ENCODE measurements at regions not wholly inside any gene's neighbourhood (a gene's known extent, or its start where the extent isn't known, plus 50 kb on each side); places are given as distances from the start of the nearest gene placed in this dataset.

- H3K9me3 ChIP-seq (ENCODE audit: insufficient read depth, low read length) = no peaks in the 10 kb centered on the region
- H3K9ac ChIP-seq (ENCODE audit: low read length) = no peak overlapping the region
- no peak overlapping the region for H3K4me3 ChIP-seq (ENCODE audit: insufficient read depth, low read length, poor library complexity, severe bottlenecking)
- no peaks in the 10 kb centered on the region for H3K36me3 ChIP-seq (ENCODE audit: low read length)
- H4K20me1 ChIP-seq (ENCODE audit: low read depth, low read length) = no peaks in the 10 kb centered on the region
- TF ChIP-seq CTCF (IDR thresholded peaks at IDR 0.05; ENCODE audit: insufficient read depth, low read length, poor library complexity, severe bottlenecking) = no peak
- no peak for TF ChIP-seq EZH2phosphoT487 (conservative IDR thresholded peaks at IDR 0.05; ENCODE audit: low read length)
- no peaks in the 10 kb centered on the region for H3K27me3 ChIP-seq (ENCODE audit: low read length)
- H3K4me2 ChIP-seq (ENCODE audit: low read depth, low read length, poor library complexity, severe bottlenecking) = no peak overlapping the region
- no peaks in the 10 kb centered on the region for H3F3A ChIP-seq (ENCODE audit: insufficient read depth)
- no peak overlapping the region for H3K27ac ChIP-seq (ENCODE audit: low read depth, low read length)
- no peaks in the 10 kb centered on the region for H3K9me2 ChIP-seq (replicated peaks; ENCODE audit: insufficient read depth, low read length)
- no peak overlapping the region for H2AFZ ChIP-seq (ENCODE audit: low read depth, low read length, severe bottlenecking)
- H3K79me2 ChIP-seq (ENCODE audit: insufficient read depth, low read length) = no peaks in the 10 kb centered on the region
Observed at GRCh38 chr18:6633310-6633709, 96.2 kb upstream of the ARHGAP28 start.

DNA sequence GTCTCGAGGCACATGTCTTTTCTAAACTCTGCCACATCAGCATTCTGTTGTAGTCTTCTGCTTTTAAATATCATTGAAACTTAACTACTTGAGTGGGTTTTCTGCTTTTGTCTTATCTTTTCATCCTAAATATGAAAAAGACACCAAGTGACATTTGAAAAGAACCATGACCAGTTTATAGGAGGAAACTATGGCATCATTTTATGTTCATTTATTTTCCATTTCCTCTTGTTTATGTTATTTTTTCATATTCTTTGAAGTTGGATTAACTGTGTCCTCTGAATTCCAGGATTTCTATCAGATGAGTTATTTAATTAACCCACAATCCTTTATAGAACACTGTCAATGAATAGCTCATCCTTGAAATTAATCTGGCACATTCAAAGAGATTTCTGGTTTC is 93.4 kb upstream of the ARHGAP28 start:
- Histone ChIP-seq H3K27ac (ENCODE audit: low read depth, low read length) (no peak overlapping the region), H3K27me3 (ENCODE audit: low read length) (no peaks in the 10 kb centered on the region), H3K4me2 (ENCODE audit: low read depth, low read length, poor library complexity, severe bottlenecking) (no peak overlapping the region), H3F3A (ENCODE audit: insufficient read depth) (no peaks in the 10 kb centered on the region), H3K36me3 (ENCODE audit: low read length) (no peaks in the 10 kb centered on the region), H3K9ac (ENCODE audit: low read length) (no peak overlapping the region), H4K20me1 (ENCODE audit: low read depth, low read length) (no peaks in the 10 kb centered on the region), H2AFZ (ENCODE audit: low read depth, low read length, severe bottlenecking) (no peak overlapping the region), H3K4me3 (ENCODE audit: insufficient read depth, low read length, poor library complexity, severe bottlenecking) (no peak overlapping the region), H3K9me3 (ENCODE audit: insufficient read depth, low read length) (no peaks in the 10 kb centered on the region), H3K79me2 (ENCODE audit: insufficient read depth, low read length) (no peaks in the 10 kb centered on the region), H3K9me2 (replicated peaks; ENCODE audit: insufficient read depth, low read length) (no peaks in the 10 kb centered on the region)
- no peak for TF ChIP-seq CTCF (IDR thresholded peaks at IDR 0.05; ENCODE audit: insufficient read depth, low read length, poor library complexity, severe bottlenecking)
- TF ChIP-seq EZH2phosphoT487 (conservative IDR thresholded peaks at IDR 0.05; ENCODE audit: low read length) = no peak

DNA sequence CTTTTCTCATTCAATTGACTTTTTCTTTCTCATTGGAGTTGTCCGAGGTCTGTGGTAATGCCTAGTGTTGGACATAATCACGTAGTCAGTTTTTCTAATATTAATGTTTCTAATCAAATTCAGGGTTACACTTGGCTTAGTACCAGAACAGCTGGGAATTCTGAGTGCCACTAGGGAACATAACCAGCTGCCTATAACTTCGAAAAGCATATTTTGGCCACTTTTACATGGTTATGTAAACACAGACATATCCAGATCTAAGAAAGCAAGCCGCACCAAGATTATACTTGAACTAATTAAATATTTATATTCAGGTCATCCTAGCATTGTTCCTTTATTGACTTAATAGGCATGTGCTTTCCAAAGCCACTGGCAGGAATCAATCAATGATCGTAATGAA is 91.1 kb upstream of the ARHGAP28 start:
- Histone ChIP-seq H2AFZ (ENCODE audit: low read depth, low read length, severe bottlenecking) (no peak overlapping the region), H3K79me2 (ENCODE audit: insufficient read depth, low read length) (no peaks in the 10 kb centered on the region), H3K9me3 (ENCODE audit: insufficient read depth, low read length) (no peaks in the 10 kb centered on the region), H3K27me3 (ENCODE audit: low read length) (no peaks in the 10 kb centered on the region), H4K20me1 (ENCODE audit: low read depth, low read length) (no peaks in the 10 kb centered on the region), H3K9ac (ENCODE audit: low read length) (no peak overlapping the region), H3F3A (ENCODE audit: insufficient read depth) (no peaks in the 10 kb centered on the region), H3K27ac (ENCODE audit: low read depth, low read length) (no peak overlapping the region), H3K4me3 (ENCODE audit: insufficient read depth, low read length, poor library complexity, severe bottlenecking) (no peak overlapping the region), H3K4me2 (ENCODE audit: low read depth, low read length, poor library complexity, severe bottlenecking) (no peak overlapping the region), H3K36me3 (ENCODE audit: low read length) (no peaks in the 10 kb centered on the region), H3K9me2 (replicated peaks; ENCODE audit: insufficient read depth, low read length) (no peaks in the 10 kb centered on the region)
- TF ChIP-seq CTCF (IDR thresholded peaks at IDR 0.05; ENCODE audit: insufficient read depth, low read length, poor library complexity, severe bottlenecking) = no peak
- TF ChIP-seq EZH2phosphoT487 (conservative IDR thresholded peaks at IDR 0.05; ENCODE audit: low read length) = no peak

DNA sequence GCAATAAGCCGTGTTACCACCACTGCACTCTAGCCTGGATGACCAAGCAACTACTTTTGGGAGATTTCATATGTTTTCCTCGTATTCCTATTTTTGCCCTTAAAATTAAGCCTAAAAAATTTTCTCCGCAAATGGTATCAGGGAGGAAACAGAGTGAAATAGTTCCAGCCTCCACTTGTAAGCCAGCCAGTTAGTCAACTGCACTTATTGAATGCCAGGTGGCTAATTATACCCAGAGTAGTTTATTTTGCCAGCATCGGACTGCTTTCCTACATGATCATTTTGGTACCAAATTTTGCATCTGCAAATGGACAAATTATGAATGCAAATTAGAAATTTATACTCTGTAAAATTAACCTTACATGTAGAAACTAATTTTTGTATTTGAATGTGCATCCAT is 90.2 kb upstream of the ARHGAP28 start:
- H2AFZ ChIP-seq (ENCODE audit: low read depth, low read length, severe bottlenecking) = no peak overlapping the region
- no peaks in the 10 kb centered on the region for H3K36me3 ChIP-seq (ENCODE audit: low read length)
- H3K9ac ChIP-seq (ENCODE audit: low read length) = no peak overlapping the region
- no peaks in the 10 kb centered on the region for H3K79me2 ChIP-seq (ENCODE audit: insufficient read depth, low read length)
- no peak overlapping the region for H3K27ac ChIP-seq (ENCODE audit: low read depth, low read length)
- no peaks in the 10 kb centered on the region for H3K9me2 ChIP-seq (replicated peaks; ENCODE audit: insufficient read depth, low read length)
- H3K4me2 ChIP-seq (ENCODE audit: low read depth, low read length, poor library complexity, severe bottlenecking) = no peak overlapping the region
- H4K20me1 ChIP-seq (ENCODE audit: low read depth, low read length) = no peaks in the 10 kb centered on the region
- no peak for TF ChIP-seq EZH2phosphoT487 (conservative IDR thresholded peaks at IDR 0.05; ENCODE audit: low read length)
- no peak for TF ChIP-seq CTCF (IDR thresholded peaks at IDR 0.05; ENCODE audit: insufficient read depth, low read length, poor library complexity, severe bottlenecking)
- H3K9me3 ChIP-seq (ENCODE audit: insufficient read depth, low read length) = no peaks in the 10 kb centered on the region
- H3K4me3 ChIP-seq (ENCODE audit: insufficient read depth, low read length, poor library complexity, severe bottlenecking) = no peak overlapping the region
- H3F3A ChIP-seq (ENCODE audit: insufficient read depth) = no peaks in the 10 kb centered on the region
- no peaks in the 10 kb centered on the region for H3K27me3 ChIP-seq (ENCODE audit: low read length)

Data from SU-DHL-6 (cell line).